ENCODE measurements at regions not wholly inside any gene's neighbourhood (a gene's known extent, or its start where the extent isn't known, plus 50 kb on each side); places are given as distances from the start of the nearest gene placed in this dataset.
A peak's percentile ranks its signal among the peaks of the same experiment; 100 is the strongest.

GRCh38 chr10:8227246-8227645, 172.8 kb downstream of the GATA3 start:
- no peak for DNase-seq (ENCODE audit: low read depth in 2 of 3, low spot score in 1 of 3)

- no peak for DNase-seq (ENCODE audit: low read depth in 2 of 3, low spot score in 1 of 3)
These were observed 174.7 kb downstream of the GATA3 start for GRCh38 chr10:8229153-8229552.

GRCh38 chr10:8230902-8231301, 176.4 kb downstream of the GATA3 start:
- DNase-seq (ENCODE audit: low read depth in 2 of 3, low spot score in 1 of 3): no peak

DNA sequence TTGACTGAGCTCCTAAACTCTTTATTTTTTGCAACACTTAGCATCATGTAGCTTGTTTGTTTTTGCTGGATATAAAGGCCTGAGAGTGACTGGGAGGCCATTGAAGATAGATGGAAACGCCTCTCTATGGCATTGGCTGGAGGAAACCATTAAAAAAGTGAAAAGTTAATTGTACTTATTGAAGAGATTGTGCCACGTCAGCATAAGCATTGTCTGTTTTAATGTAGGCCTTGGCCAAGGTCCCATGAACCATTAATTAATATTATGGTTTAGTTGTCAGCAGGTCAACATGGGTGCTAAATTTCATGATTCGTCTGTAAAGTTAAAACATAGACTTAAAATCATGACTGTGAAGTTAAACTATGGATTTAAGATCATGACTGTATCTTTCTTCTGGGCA, 178.6 kb downstream of the GATA3 start:
- DNase-seq (ENCODE audit: low read depth in 2 of 3, low spot score in 1 of 3): no peak

DNA sequence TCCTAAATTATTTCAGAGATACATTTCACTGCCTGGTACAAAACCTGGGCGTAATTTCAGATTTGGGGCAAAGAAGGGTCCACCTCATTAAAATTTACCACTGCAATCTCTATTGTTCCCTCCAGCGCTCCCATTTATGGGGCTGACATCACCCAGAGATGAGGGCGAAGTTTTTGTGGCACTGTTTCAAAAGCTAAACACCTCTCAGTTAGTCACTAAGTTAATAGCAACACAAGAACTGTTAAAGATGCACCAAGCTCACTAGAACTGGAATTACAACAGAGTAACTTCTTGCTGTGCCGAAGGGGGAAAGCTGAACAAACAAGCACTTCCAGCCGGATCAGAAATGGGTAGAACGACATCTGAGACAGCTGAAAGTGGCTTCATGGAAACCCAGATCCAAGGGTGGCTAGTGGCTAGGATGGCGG, 179.4 kb downstream of the GATA3 start:
- no peak for DNase-seq (ENCODE audit: low read depth in 2 of 3, low spot score in 1 of 3)

- no peak for DNase-seq (ENCODE audit: low read depth in 2 of 3, low spot score in 1 of 3)
These were observed 181.0 kb downstream of the GATA3 start for GRCh38 chr10:8235253-8236027.

GRCh38 chr10:8238986-8239385, 184.5 kb downstream of the GATA3 start:
- DNase-seq (ENCODE audit: low read depth in 2 of 3, low spot score in 1 of 3): peak in 2 of 3 donors; percentile 16 to 23

DNA sequence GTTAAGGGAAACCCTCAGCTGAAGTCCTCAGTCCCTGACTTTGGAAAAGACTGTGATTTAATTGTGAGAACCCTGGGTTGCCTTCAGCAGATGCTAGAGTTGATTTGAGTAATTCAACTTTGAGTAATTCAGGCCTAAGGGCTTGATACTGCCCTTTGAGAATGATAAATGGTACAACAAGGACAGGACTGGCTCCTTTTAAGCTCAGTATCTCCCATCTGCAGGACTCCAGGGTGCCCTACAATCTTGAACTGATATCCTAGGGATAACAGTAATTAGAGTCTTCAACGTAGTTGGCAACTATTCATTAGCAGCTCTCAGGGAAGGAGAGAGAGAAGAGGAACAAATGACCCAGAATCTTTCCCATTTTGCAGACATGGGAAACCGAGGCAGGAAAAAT, 186.4 kb downstream of the GATA3 start:
- DNase-seq (ENCODE audit: low read depth in 2 of 3, low spot score in 1 of 3): no peak

- DNase-seq (ENCODE audit: low read depth in 2 of 3, low spot score in 1 of 3): peak; percentile 44 to 67 (median 49)
These were observed 187.9 kb downstream of the GATA3 start for GRCh38 chr10:8242295-8242872.

DNA sequence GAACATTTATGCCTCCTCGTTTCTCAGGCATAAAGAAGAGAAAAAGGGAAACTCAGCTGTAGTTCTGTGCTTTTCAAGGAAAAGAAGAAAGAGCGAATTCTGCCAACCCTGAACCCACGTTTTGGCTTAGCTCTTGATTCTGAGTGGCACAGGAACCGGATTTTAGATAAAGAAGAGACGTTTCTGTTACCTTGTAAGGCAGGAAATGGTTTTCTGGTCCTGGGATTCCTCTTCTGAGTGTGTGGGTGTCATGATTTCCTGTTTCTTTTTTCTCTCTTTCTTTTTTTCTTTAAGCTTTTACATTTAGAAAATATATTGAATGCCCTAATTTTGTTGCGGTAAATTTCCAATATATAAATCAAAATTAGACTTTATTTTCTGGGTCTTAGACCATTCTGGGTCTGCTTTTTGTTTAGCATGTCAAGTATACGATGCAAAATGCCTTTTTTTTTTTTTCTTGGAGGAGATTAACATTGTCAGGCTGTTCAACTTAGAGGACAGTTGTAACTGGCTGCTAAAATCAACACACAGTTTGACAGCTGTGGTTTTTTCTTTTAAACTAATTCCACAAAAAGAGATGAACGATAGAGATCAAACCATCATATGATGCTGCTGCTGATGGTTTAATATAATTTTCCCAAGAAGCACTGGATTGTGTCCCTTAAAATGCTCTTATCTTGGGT, 190.8 kb downstream of the GATA3 start:
- no peak for DNase-seq (ENCODE audit: low read depth in 2 of 3, low spot score in 1 of 3)

DNA sequence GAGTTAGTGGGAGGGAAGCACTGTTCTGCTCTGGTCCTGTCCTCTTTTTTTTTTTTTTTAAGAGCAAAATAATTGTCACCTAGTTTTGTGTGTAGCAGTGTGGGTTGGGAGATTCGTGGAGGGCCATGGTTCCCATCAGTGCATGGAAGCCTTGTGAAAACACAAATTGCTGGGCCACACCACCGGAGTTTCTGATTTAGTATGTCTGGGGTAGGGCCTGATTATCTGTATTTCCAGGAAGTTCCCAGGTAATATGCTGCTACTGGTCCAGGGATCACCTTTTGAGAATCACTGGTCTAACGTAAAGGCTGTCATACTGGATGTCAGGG, 191.3 kb downstream of the GATA3 start:
- DNase-seq (ENCODE audit: low read depth in 2 of 3, low spot score in 1 of 3): no peak

GRCh38 chr10:8246548-8246947, 192.1 kb downstream of the GATA3 start:
- no peak for DNase-seq (ENCODE audit: low read depth in 2 of 3, low spot score in 1 of 3)

- no peak for DNase-seq (ENCODE audit: low read depth in 2 of 3, low spot score in 1 of 3)
These were observed 192.7 kb downstream of the GATA3 start for GRCh38 chr10:8247191-8247590.

DNA sequence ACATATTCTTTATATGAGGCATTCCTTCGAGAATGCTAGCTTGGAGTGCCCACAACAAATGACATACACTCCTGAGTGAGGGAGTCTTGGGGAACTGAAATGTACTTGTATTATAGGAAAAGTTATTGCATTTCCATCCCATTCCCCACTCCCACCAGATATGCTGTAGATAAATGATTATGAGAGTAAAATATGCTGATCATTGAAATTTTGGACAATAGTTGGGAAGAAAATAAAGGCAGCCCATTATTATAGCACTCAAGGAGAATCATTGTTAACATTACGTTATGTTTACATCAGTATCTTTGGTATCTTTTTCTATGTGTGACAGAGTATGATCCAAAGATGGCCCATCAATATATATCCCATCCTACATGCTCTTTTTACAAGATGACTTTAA, 194.4 kb downstream of the GATA3 start:
- no peak for DNase-seq (ENCODE audit: low read depth in 2 of 3, low spot score in 1 of 3)

GRCh38 chr10:8254350-8254749, 199.9 kb downstream of the GATA3 start:
- peak in 1 of 3 donors; percentile 28 for DNase-seq (ENCODE audit: low read depth in 2 of 3, low spot score in 1 of 3)

GRCh38 chr10:8255301-8255700, 200.8 kb downstream of the GATA3 start:
- DNase-seq (ENCODE audit: low read depth in 2 of 3, low spot score in 1 of 3): no peak

GRCh38 chr10:8260645-8261044, 206.2 kb downstream of the GATA3 start:
- DNase-seq (ENCODE audit: low read depth in 2 of 3, low spot score in 1 of 3): no peak

DNA sequence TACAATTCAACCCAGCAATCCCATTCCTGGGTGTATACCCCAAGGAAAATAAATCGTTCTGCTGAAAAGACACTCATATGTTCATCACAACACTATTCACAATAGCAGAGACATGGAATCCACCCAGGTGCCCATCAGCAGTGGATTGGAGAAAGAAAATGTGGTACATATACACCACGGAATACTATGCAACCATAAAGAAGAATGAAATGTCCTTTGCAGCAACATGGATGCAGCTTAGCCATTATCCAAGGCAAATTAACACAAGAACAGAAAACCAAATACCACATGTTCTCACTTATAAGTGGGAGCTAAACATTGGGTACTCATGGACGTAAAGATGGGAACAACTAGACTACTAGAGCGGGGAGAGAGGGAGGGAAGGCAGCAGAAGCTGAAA, 207.8 kb downstream of the GATA3 start:
- no peak for DNase-seq (ENCODE audit: low read depth in 2 of 3, low spot score in 1 of 3)

- no peak for DNase-seq (ENCODE audit: low read depth in 2 of 3, low spot score in 1 of 3)
These were observed 215.5 kb downstream of the GATA3 start for GRCh38 chr10:8269976-8270375.

DNA sequence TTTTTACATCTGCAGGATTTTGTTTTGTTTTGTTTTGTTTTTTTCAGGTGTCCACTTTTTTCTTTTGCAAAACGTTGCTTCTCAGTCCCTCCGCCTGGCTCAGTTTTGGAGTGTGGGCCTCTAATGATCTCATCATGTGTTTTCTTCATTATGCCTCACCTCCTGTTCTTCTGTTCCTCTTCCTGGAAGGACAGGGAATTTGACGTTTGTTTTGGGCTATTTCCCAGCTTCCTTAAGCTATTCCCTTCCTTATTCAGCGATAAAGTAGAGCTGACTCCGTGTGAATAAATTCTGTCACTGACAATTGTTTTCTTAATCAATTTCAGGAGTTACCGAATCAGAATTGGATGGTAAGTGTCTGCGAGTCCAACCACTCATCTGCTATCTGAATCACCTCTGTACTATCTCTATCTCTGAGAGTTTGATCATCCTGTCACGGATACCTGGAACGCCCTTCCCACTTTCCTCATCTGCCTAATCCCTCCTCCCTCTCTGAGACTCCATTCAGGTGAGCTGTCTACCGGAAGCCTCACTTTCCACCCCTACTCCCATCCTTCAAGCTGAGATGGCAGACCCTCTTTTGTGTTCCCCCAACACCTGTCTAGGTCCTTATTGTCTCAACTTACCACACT, 218.4 kb downstream of the GATA3 start:
- DNase-seq (ENCODE audit: low read depth in 2 of 3, low spot score in 1 of 3): no peak

- DNase-seq (ENCODE audit: low read depth in 2 of 3, low spot score in 1 of 3): no peak
These were observed 219.3 kb downstream of the GATA3 start for GRCh38 chr10:8273749-8274148.

GRCh38 chr10:8275911-8276310, 221.4 kb downstream of the GATA3 start:
- no peak for DNase-seq (ENCODE audit: low read depth in 2 of 3, low spot score in 1 of 3)

Data from stimulated activated CD4-positive, alpha-beta T cell treated with anti-CD3 and anti-CD28 coated beads, Interleukin-12 subunit alpha, Interleukin-12 subunit beta, amount 100 ng/mL, for 48 hours (primary cell).